Stimulated activated CD8-positive, alpha-beta memory T cell treated with anti-CD3 and anti-CD28 coated beads, Interleukin-15, amount 100 ng/mL, for 1 hour (primary cell): ENCODE measurements at regions not wholly inside any gene's neighbourhood (a gene's known extent, or its start where the extent isn't known, plus 50 kb on each side); places are given as distances from the start of the nearest gene placed in this dataset.

Source experiments
- DNase-seq: peaks from one replicate; pipeline ENCODE4 v3.0.0-alpha.2; 2020; ENCODE audit warnings: low read depth

DNA sequence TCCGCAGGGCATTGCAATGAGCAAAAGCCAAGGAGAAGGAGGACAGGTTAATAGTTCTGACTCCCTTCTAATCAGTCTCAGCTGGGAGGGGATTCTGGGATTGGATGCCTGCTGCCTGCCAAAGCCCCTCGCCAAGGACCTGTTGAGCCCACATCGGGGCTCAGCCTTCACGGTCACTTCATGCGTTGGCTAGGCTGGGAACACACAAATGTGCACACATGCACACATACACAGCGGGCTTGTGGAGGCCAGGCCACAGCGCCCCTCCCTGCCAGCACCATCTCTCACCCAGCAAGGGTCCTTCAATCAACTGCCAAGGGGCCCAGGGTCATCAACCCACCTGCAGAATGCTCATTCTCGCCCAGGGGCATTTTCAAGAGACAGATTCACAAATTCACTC lies 113.9 kb downstream of the C5orf15 start:
- DNase-seq: no peak

DNA sequence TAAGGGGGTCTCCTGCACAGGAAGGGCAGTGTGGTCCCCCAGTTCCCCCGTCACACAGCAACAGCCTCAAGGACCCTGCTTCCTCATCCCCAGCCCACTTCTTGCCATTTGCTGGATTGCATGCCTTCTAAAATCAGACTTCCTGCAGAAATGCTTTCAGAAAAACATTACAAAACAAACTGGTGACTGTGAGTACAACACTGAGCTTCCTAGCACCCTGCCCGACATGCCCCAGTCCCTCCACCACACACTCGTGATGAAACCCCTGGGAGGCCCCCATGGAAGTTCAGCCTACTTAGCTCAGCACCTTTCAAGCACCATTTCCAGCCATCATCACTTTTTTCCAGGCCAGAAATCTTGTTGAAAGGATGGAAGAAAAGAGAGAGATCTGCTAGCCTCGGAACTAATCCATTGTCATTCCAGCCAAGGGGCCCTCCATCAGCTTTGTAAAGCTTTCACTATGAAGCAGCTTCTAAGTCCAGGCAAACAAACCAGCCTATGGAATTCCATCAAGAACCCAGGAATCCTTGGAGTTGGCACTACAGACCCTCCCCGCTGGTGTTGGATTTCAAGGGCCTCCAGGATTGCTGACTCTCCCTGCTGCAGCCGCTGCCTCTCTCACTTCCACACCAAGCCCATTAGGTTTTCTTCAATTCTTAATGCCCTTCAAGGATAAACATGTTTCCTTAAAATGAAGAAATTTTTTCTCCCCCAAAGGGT lies 114.6 kb downstream of the C5orf15 start:
- DNase-seq: no peak

DNA sequence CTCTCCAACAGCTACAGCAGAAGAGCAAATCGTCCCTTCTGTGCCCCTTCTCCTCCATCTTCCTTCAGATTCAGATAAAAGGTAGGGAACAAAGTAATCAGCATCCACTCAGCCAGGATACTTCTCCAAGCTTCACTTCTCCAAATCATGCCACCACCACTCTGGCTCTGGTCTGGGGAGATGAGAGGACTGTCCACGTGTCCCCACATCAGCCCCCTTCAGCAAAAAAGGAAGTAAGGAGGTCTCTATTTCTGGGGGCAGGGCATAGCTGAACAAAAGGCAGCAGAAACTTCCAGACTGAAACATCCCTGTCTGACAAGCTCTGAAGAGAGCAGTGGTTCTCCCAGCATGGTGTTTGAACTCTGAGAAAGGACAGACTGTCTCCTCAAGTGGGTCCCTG lies 116.9 kb downstream of the C5orf15 start:
- DNase-seq: no peak

DNA sequence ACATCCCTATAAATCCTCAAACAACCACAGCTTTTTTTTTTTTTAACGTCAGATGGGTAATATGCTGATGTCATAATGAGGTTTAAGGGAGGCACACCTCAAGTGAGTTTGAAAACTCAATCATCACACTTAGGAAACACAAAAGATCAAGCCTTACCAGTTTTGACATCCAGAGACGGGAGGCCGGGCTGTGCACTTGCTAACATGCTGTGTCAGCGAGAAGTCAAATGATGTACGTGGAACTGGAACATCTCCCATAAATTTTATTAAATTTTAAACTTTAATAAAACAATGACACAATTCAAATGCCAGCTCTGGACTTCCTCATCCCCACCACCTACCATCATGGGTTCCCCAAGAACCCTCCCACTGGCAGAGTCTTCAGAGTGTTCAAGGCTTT lies 117.6 kb downstream of the C5orf15 start:
- no peak for DNase-seq

DNA sequence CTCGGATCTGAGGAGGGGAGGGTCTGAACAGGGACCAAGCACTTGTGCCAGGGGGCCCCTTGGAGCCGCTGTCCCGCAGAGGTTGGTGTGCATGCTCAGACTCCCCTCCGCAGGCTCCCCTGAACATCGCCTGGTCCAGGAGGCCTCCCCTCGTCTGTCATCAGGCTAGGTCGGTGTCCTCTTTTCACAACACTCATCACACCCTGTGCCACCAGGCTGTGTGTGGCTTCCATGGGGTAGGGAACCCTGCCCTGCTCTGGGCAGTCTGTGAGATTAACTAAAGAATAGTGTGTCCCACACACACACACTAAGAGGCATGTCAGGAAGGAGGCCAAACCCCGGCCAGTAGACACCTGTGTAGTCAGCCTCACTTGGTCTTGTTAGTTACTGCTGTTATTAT lies 119.3 kb downstream of the C5orf15 start:
- no peak for DNase-seq

DNA sequence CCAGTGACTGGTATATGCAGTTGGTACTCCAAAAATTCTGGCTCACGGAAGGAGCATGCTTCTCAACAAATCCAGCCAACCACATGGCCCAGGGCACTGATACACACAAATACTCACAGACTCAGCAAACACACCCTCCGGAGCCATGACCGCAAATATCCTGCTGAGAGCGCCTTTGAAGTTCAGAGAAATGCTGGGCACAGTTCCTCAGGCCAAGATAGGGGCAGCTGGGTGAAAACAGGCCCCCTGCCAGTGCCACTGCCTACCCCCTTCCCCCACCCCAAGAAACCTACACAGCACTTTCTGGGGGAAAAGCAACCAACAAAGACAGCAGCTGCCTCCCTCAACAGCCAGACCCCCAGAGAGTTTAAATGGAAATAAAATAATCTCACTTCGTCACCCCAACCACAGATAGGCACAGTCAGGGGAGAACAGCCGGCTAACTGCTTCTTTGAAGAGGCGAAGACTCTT lies 120.0 kb downstream of the C5orf15 start:
- DNase-seq: no peak

DNA sequence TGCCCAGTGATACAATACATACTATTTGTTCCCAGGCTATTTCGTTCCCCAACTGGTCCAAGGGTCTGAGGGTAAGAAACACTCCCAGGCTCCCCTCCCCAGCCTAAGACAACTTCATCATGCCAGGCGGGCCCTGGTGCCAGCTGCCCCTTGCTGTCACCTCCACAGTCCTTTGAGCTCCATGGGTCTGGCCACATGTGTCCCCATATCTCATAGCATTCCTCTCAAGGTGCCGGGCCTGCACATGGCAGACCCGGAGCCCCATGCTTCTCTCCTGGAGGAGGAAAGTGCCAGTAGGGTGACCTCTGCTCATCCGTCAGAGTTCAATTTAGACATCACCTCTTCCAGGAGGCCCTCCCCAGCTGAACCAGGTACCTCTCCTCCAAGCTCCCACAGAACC lies 120.5 kb downstream of the C5orf15 start:
- no peak for DNase-seq

DNA sequence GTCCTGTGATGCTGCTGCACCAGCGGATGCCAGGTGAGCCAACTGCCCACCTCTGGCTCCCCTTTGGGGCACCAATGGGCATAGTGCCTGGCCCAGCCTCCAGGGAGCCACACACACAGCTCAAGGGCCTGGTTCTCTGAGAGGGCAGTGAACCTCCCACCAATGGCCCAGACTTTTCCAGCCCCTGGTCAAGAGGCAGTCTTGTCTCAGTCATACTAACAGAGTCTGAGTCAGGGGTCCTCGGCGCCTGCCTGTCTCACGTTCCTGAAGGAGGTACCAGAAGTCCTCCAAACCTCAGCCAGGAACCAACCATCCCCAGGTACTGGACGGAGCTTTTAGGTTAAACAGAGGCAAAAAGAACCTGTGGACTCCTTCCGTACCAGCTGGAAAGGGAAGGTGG lies 121.1 kb downstream of the C5orf15 start:
- no peak for DNase-seq

DNA sequence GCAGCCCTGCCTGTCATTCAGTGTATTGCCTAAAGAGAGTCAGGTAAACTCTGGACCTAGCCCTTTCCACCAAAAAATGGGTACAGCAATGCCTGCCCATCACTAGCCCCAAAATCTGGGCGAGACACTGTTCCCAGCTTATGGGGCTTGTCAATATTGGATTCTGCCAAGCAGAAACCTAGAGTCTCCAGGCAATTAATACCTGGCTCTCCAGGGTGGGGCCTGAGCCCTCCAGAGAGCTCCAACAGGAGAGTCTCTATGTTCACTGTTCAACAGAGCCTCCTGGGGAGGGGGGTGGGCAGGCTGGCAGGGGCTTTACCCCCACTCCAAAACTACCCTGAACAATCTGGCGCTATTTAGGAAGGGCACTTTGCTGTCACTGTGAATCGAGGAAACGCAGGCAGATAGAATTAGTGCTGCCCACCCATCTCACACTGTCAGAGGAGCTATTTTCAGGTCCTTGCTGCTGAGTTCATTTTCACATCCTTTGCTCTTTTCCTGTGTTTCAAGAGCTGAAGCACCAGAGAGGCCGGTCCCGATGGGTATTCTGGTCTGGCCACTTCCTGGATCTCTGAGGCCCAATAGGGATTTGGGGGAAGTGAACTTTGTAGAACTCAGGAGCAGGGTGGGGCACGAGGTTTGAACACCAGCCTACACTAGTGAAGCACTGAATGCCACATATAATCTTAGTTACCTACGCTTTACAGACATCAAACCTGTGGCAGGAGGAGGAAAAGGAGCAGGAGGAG lies 121.8 kb downstream of the C5orf15 start:
- DNase-seq: no peak

DNA sequence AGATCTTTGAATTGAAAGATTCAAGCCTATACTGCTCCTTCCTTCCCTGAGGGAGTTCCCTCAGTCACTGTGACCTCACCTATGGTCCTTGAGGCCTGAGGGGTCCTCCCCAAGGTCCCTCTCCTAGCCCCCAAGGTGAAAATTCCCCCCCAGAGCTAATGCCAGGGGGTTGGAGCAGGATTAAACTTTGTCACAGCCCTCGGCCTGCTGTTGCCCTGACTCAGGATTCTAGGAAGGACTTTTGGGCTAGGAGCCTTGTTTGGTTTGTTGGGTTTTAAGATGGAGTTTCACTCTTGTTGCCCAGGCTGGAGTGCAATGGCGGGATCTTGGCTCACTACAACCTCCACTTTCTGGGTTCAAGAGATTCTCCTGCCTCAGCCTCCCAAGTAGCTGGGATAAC lies 123.2 kb downstream of the C5orf15 start:
- DNase-seq: no peak

DNA sequence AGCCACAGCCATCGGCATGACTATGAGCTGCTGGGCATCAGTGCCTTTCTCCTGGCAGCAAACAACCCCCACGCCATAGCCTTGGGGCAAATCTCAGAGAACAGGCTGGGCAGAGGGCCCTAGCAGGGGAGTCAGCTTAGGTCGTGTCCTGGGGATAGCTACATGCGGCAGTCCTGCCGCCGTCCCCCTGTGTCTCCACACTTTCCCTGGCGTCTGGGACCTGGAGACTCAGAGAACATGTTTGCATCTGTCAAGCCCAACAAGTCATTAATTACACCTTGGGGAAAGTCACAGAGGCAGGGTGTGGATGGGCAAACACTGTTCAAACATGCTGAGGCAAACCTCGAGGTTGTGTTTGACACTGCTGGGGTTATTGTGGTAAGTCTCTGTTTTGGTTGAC lies 123.6 kb downstream of the C5orf15 start:
- DNase-seq: no peak

DNA sequence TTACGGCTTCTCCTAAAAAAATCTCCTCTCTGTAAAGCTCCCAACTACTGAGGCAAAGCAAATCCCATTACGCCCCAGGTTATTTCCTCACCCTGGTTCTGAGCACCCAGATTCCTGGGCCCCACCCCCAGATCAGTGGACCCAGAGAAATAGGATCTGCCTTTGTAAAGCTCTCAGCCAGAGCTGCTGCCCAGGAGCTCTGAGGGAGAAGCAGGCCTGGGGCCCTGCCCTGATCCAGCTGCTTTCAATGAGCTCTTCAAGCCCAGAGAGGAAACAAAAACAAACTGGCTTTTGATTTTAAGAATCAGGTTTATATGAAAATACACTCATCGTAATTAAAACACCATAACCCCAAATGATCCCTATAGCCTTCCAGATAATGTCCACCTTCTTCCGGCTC lies 124.5 kb downstream of the C5orf15 start:
- DNase-seq: no peak

DNA sequence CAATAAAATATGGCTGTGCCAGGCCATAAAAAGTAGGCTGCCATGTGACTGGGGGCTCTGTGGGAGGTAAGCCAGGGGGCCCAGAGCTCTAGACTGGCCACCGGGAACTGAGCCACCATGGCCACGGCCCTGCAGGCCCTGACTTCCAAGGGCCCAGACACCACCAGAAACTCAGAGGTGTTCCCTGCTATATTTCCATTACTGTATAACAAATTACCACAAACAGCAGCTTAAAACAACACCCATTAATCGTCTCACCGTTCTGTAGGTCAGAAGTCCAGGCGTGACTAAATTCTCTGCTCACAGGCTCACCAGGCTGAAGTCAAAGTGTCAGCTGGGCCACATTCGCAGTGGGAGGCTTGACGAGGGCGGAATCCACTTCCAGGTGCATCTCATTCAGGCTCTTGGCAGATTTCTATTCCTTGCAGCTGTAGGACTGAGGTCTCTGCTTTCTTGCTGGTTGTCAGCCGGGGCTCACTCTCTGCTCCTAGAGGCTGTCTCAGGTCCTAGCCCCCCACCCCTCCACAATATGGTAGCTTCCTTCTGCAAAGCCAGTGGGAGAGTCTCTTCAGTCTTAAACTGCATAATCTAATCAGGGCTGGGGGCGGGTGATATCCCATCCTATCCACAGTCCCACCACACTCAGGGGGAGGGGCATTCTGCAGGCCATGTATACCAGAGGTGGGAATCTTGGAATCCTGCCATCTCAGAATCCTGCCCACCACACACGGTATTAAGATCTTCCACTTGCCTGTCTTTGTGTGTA lies 125.4 kb downstream of the C5orf15 start:
- DNase-seq: no peak

DNA sequence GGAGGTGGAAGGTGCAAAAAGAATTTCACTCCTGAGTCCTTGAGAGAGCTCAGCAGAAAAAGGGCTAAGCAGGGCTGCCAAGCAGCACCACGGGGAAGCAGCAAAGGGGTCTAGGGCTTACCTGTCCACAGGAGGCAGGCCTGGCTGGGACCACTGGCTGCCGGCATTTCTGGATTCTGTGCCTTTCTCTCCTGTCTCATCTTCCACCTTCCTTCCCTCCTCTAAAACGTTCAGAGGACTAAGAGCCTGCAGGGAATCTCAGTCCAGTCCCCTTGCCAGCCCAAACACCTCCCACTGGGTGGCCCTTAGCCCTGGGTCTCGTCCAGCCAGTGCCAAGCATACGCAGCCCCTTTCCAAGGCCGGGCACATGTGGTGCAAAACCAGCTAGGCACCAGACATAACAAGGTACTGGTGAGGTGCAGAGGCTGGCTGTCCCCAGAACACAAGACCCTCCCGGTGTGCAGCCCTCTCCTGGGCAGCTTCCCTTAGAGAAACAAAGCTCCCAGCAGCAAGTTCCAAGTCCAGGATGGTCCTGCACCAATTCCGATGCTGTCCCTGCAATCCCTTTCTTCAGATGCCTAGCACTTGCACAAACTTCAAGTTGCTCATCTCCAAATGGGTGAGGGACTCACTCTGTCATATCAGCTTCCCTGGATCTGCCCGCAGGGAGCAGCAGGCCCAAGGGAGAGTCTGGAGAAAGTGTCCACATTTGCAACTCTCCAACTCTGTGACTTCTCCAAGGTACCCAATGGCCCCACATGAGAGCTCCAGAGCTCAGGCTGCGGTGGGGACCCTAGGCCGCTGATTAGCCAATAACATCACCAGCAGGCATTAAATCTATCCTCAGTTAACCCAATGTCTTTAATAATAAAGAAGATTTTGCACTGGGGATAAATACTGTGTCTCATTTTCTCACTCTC lies 126.3 kb downstream of the C5orf15 start:
- no peak for DNase-seq

DNA sequence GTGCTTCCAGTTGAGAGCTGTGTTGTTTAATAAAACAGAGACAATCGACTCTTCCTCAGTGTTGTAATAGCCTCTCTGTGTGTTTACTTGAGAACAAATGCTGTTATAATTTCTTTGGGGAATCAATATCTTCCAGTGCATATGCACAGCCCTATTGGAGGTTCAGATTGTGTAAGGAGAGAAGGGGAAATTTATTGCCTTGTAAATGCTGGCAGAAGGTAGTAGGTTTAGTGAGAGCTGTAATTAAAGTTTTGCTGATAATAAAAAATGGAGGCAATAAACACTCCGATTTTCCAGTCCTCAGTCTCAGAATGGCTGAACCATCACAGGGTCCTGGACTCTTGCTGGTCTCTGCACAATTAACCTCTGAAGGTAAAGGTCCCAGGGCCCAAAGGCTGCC lies 128.3 kb downstream of the C5orf15 start:
- no peak for DNase-seq

DNA sequence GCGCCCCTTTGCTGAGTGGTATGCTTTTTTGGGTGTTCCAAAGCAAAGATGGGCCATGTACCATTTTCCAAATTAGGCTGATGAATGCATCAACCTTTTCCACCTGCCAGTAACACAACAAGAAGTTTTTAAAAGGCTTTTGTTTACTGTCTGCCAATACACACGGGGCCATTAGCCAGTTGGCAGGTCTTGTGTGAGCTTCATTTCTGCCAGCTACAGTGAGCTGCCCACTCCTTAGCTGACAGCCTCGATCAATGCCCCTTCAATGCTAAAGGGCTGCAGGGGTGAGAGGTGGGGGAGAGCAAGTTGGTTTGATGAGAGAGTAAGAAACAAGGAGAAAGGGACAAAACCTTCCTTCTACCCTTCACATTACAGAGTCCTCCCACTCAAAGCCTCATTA lies 128.7 kb downstream of the C5orf15 start:
- DNase-seq: no peak

DNA sequence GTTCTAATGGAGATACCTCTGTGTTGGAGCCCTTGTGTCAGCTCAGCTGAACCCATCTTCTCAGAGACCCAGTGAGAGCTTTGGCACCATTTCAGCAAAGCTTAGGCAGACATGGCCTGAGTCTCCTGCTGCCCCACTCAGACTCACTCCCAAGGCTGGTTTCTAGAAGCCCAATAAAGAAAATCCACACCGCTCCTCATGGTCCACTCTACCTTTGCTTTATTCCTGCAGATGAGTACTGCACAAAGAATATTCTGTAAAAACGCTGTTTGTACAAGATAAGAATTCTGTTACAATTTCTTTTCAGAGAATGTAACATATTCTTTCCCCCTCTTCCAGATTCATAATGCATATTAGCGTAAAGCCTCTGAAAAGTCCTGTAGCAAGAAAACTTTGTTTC lies 129.3 kb downstream of the C5orf15 start:
- DNase-seq: no peak

DNA sequence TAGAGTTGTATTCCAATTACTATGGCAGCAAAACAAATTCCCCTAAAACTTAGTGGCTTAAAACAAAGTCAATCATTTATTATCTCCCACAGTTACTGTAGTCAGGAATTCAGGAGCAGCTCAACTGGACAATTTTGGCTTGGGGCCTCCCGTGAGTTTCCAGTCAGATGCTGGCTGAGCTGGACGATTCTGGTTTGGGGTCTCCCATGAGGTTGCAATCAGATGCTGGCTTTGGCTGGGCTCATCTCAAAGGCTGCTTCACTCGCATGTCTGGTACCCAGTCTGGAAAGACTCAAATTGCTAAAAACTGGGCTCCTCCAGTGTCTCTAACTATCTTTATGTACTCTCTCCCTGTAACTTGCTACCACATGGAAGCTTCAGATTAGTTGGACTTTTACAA lies 130.1 kb downstream of the C5orf15 start:
- DNase-seq: no peak

DNA sequence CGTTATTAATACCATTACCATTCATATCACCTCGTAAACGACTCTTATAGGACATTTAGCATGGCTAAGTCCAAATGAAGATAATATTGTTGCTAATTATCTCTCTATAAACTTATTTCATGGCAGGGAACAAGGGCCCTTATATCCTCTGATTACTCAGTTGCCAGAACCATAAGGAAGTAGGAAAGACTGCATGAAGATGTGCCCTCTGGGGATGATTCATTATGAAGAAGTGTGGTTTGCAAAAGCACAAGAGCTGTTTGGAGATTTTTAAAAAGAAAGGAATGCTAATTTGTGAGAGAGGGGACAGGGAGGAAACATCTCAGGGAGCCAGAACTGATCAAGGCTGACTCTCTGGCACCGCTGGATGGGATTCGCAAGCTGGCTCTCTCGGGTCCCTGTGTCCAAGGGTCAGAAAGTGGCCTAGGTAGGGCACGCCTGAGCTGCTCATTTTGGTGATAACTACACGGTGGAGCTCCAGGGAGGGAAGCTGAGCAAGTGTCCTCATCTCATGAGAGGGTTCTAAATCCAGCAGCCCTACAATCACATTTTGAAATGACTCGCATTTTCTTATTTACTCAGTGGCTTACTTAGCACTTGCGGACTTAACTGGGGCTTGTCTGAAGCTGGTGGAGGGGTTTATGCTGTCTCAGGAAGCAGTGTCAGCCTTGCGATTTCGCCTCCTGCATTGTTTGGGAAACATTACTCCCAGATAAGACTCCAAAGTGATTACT lies 136.8 kb downstream of the C5orf15 start:
- DNase-seq: no peak

DNA sequence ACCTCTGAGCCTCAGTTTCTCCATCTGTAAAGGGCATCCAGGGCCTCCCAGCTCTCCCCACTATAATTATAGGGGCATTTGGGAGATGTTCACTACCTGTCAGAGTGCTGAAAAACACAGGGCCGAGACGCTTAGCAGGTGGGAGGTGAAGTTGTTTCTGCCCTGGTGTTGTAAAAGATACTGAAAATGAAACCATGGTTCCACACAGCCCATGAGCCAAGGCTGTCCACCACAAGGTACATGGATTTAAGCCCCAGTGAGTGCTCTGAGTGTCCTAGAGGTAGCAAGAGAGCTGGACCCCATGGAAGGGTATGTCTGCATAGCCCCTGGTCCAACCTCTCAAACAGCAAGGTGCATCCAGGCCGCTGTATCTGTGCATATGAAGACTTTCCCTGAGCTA lies 137.5 kb downstream of the C5orf15 start:
- no peak for DNase-seq

DNA sequence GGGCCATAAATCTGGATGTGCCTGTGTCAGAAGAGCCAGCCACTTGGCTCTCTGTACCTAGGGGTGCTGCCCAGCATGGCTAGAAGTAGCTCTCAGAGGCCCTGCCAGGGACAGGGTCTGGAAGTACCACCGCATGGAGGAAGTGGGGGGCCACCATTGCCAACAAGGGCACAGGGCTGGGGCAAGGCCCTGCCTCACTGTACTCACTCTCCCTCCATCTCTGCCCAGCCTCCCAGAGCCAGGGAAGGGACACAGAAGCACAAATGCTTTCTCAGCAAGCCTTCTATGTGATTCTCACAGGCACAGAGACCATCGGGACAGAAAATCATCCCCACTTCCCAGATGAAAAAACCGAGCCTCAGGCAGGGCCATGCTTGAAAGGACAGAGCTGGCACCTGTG lies 138.1 kb downstream of the C5orf15 start:
- DNase-seq: no peak
